H1 (cell line): ENCODE measurements at regions not wholly inside any gene's neighbourhood (a gene's known extent, or its start where the extent isn't known, plus 50 kb on each side); places are given as distances from the start of the nearest gene placed in this dataset.

Source experiments
- CTCF ChIA-PET: fragments of 300-600 bp; sonication (Branson Sonifier 250); formaldehyde crosslinking; loops from one replicate; lab custom pipeline; 2021; ENCODE audit not compliant: partially characterized antibody; lab: Charles Lee
- POLR2A ChIA-PET: fragments of 300-600 bp; sonication (Branson Sonifier 250); formaldehyde crosslinking; loops from one replicate; lab custom pipeline; 2021; ENCODE audit warnings: inconsistent platforms; ENCODE audit not compliant: partially characterized antibody; lab: Charles Lee
- DNase-seq, 2 experiments: peaks; one replicate each; pipeline versions ENCODE4 v3.0.0 to v3.0.0-alpha.2; 2010 to 2022; ENCODE audit warnings: low spot score in 2 of 2, low read depth in 1 of 2, mixed read lengths in 1 of 2
- FAIRE-seq: peaks from 2 replicates; lab custom pipeline; 2011; peaks lifted over from hg19 to GRCh38; lab: Jason Lieb, UNC
- H2AFZ ChIP-seq: 2 replicates; pipeline ENCODE4 v1.8.1; 2012; ENCODE audit warnings: low read length, inconsistent platforms
- H2AK5ac ChIP-seq: 2 replicates; pipeline ENCODE4 v1.6.1; 2013; ENCODE audit warnings: low read depth, low read length
- H2BK120ac ChIP-seq: replicated peaks from 2 replicates; pipeline ENCODE3; 2013; ENCODE audit warnings: low read depth, low read length, inconsistent platforms
- H2BK12ac ChIP-seq: 2 replicates; pipeline ENCODE4 v1.6.1; 2013; ENCODE audit warnings: low read depth, low read length
- H2BK15ac ChIP-seq: 2 replicates; pipeline ENCODE4 v1.6.1; 2013; ENCODE audit warnings: low read length
- H2BK20ac ChIP-seq: 2 replicates; pipeline ENCODE4 v1.6.1; 2013; ENCODE audit warnings: low read length
- H2BK5ac ChIP-seq: 2 replicates; pipeline ENCODE4 v1.6.1; 2013; ENCODE audit warnings: low read depth, low read length
- H3K14ac ChIP-seq: 2 replicates; pipeline ENCODE4 v1.6.1; 2013; ENCODE audit warnings: inconsistent platforms; ENCODE audit not compliant: insufficient read length
- H3K18ac ChIP-seq: 2 replicates; pipeline ENCODE4 v1.6.1; 2013; ENCODE audit warnings: low read length; ENCODE audit errors: extremely low read depth
- H3K23ac ChIP-seq: 2 replicates; pipeline ENCODE4 v1.6.1; 2013; ENCODE audit warnings: inconsistent platforms; ENCODE audit not compliant: insufficient read length
- H3K23me2 ChIP-seq: 2 replicates; pipeline ENCODE4 v1.6.1; 2013; ENCODE audit warnings: low read depth, low read length
- H3K27ac ChIP-seq: 2 replicates; pipeline ENCODE4 v1.6.1; 2011; ENCODE audit warnings: low read depth, low read length, inconsistent platforms
- H3K27me3 ChIP-seq, 4 experiments: replicated peaks in 1 of 4; 1 replicate in 1 of 4; 2 replicates in 3 of 4; pipeline versions ENCODE4 v1.6.1 to v1.8.1; 2011 to 2013; ENCODE audit warnings: low read length in 3 of 4, mild to moderate bottlenecking in 3 of 4, inconsistent platforms in 2 of 4, mixed read lengths in 2 of 4, moderate library complexity in 1 of 4; ENCODE audit not compliant: control insufficient read depth in 3 of 4, insufficient read depth in 3 of 4; ENCODE audit errors: extremely low read depth in 1 of 4
- H3K36me3 ChIP-seq, 4 experiments: 2 replicates each; pipeline versions ENCODE4 v1.6.1 to v1.8.1; 2011 to 2013; ENCODE audit warnings: mild to moderate bottlenecking in 4 of 4, low read length in 3 of 4, moderate library complexity in 2 of 4, control low read depth in 1 of 4, inconsistent platforms in 1 of 4; ENCODE audit not compliant: insufficient read depth in 4 of 4, control insufficient read depth in 2 of 4
- H3K4ac ChIP-seq: replicated peaks from 2 replicates; pipeline ENCODE3; 2013; ENCODE audit warnings: low read length, low read depth, mixed read lengths, inconsistent platforms; ENCODE audit not compliant: insufficient read length
- H3K4me1 ChIP-seq, 4 experiments: replicated peaks in 1 of 4; 1 replicate in 1 of 4; 2 replicates in 3 of 4; pipeline versions ENCODE4 v1.6.1 to v1.8.1; 2011 to 2013; ENCODE audit warnings: low read length in 3 of 4, inconsistent platforms in 2 of 4, mixed read lengths in 1 of 4; ENCODE audit not compliant: insufficient read depth in 4 of 4, control insufficient read depth in 3 of 4
- H3K4me2 ChIP-seq, 2 experiments: 2 replicates each; pipeline versions ENCODE4 v1.6.1 to v1.8.1; 2011 to 2013; ENCODE audit warnings: low read depth in 2 of 2, low read length in 2 of 2, control low read depth in 1 of 2, inconsistent platforms in 1 of 2, mild to moderate bottlenecking in 1 of 2; ENCODE audit not compliant: insufficient read depth in 1 of 2
- H3K4me3 ChIP-seq, 4 experiments: fragments of 200-600, 300-600 bp in 1 of 4; sonication (generic), shearing (Covaris generic), sonication (Bioruptor Twin) in 1 of 4; 2 replicates each; pipeline versions ENCODE4 v1.5.1 to v1.8.1; 2011 to 2016; ENCODE audit warnings: low read length in 4 of 4, low read depth in 3 of 4, control low read depth in 2 of 4, inconsistent platforms in 2 of 4, mild to moderate bottlenecking in 2 of 4, mixed read lengths in 1 of 4, moderate library complexity in 1 of 4; ENCODE audit not compliant: insufficient read depth in 2 of 4; ENCODE audit errors: extremely low read depth in 1 of 4
- H3K56ac ChIP-seq: replicated peaks from 2 replicates; pipeline ENCODE3; 2013; ENCODE audit warnings: low read depth, mild to moderate bottlenecking, mixed read lengths, low read length, inconsistent platforms; ENCODE audit not compliant: insufficient read length
- H3K79me1 ChIP-seq: 2 replicates; pipeline ENCODE4 v1.6.1; 2013; ENCODE audit warnings: low read depth, low read length, control low read depth
- H3K79me2 ChIP-seq, 2 experiments: 2 replicates each; pipeline versions ENCODE4 v1.6.1 to v1.8.1; 2012 to 2013; ENCODE audit warnings: low read length in 2 of 2, mild to moderate bottlenecking in 2 of 2, inconsistent platforms in 1 of 2; ENCODE audit not compliant: insufficient read depth in 2 of 2, control insufficient read depth in 1 of 2
- H3K9ac ChIP-seq, 4 experiments: replicated peaks in 1 of 4; 1 replicate in 1 of 4; 2 replicates in 3 of 4; pipeline versions ENCODE4 v1.6.1 to v1.8.1; 2011 to 2013; ENCODE audit warnings: low read depth in 3 of 4, low read length in 3 of 4, control low read depth in 2 of 4, mild to moderate bottlenecking in 2 of 4, moderate library complexity in 2 of 4, inconsistent platforms in 1 of 4; ENCODE audit errors: extremely low read depth in 1 of 4
- H3K9me3 ChIP-seq, 2 experiments: 2 replicates each; pipeline versions ENCODE4 v1.6.1 to v1.8.1; 2012 to 2013; ENCODE audit warnings: mild to moderate bottlenecking in 2 of 2, moderate library complexity in 2 of 2, control low read depth in 1 of 2, inconsistent platforms in 1 of 2, low read depth in 1 of 2, low read length in 1 of 2, mixed read lengths in 1 of 2; ENCODE audit not compliant: insufficient read depth in 2 of 2
- H4K20me1 ChIP-seq, 2 experiments: replicated peaks in 1 of 2; 2 replicates each; pipeline versions ENCODE3 to v1.8.1; 2011 to 2013; ENCODE audit warnings: inconsistent platforms in 2 of 2, low read length in 2 of 2, mild to moderate bottlenecking in 1 of 2; ENCODE audit not compliant: insufficient read depth in 2 of 2, control insufficient read depth in 1 of 2
- H4K5ac ChIP-seq: 2 replicates; pipeline ENCODE4 v1.6.1; 2013; ENCODE audit warnings: low read length, low read depth, mixed read lengths, inconsistent platforms; ENCODE audit not compliant: insufficient read length
- H4K8ac ChIP-seq: 2 replicates; pipeline ENCODE4 v1.8.0; 2013; ENCODE audit warnings: mild to moderate bottlenecking, moderate library complexity, low read length, inconsistent platforms; ENCODE audit not compliant: insufficient read depth; ENCODE audit errors: extremely low read depth
- H4K91ac ChIP-seq: replicated peaks from 2 replicates; pipeline ENCODE3; 2013; ENCODE audit warnings: low read length, mixed read lengths, inconsistent platforms; ENCODE audit not compliant: insufficient read length
- BCL11A ChIP-seq, 2 experiments: IDR thresholded peaks; one replicate each; pipeline ENCODE4 v1.6.1; 2011; ENCODE audit warnings: low read depth in 2 of 2, low read length in 2 of 2, mild to moderate bottlenecking in 2 of 2
- PHF8 ChIP-seq: fragments of 200-600 bp; sonication (generic); conservative IDR thresholded peaks from 2 replicates; pipeline ENCODE4 v1.7.1; 2012; ENCODE audit warnings: low read depth, mild to moderate bottlenecking, inconsistent platforms, low read length, moderate library complexity
- RFX5 ChIP-seq: IDR thresholded peaks from 2 replicates; pipeline ENCODE4 v1.6.1; 2011; ENCODE audit warnings: low read depth, low read length, improper control_type of control experiment, borderline replicate concordance
- RXRA ChIP-seq: IDR thresholded peaks from 2 replicates; pipeline ENCODE4 v1.6.1; 2011; ENCODE audit warnings: low read depth, mild to moderate bottlenecking, low read length, moderate library complexity; ENCODE audit not compliant: insufficient read depth
- SRF ChIP-seq: IDR thresholded peaks from 2 replicates; pipeline ENCODE4 v1.6.1; 2011; ENCODE audit warnings: mild to moderate bottlenecking, low read depth, low read length, moderate library complexity
- TAF1 ChIP-seq: IDR thresholded peaks from 2 replicates; pipeline ENCODE4 v1.6.1; 2011; ENCODE audit warnings: mild to moderate bottlenecking, low read depth, low read length
- TAF7 ChIP-seq: optimal IDR thresholded peaks from 2 replicates; pipeline ENCODE3; 2011; ENCODE audit warnings: low read depth, mild to moderate bottlenecking, inconsistent platforms, low read length, moderate library complexity, borderline replicate concordance
- ZNF274 ChIP-seq: IDR thresholded peaks from 2 replicates; pipeline ENCODE4 v1.7.0; 2012; ENCODE audit warnings: low read length, borderline replicate concordance; ENCODE audit errors: extremely low read depth
- WGBS, 2 experiments: shearing (Covaris generic) in 1 of 2; methylation state at CpG; one replicate each; pipeline versions ENCODE4 v1.1.6 to v1.1.7; 2013 to 2015; ENCODE audit warnings: low lambda C conversion rate in 2 of 2, mixed read lengths in 2 of 2, inconsistent platforms in 1 of 2, low coverage in 1 of 2, missing lambda C conversion rate in 1 of 2; ENCODE audit not compliant: insufficient replicate concordance in 2 of 2, insufficient coverage in 1 of 2, insufficient read length in 1 of 2; ENCODE audit errors: extremely low coverage in 1 of 2, missing lambda C conversion rate in 1 of 2; 5-methylcytosine and 5-hydroxymethylcytosine counted together
- TF ChIP-seq, protein P1 (sequence below): IDR thresholded peaks from 2 replicates; pipeline ENCODE4 v1.6.1; 2012; ENCODE audit warnings: inconsistent platforms

DNA sequence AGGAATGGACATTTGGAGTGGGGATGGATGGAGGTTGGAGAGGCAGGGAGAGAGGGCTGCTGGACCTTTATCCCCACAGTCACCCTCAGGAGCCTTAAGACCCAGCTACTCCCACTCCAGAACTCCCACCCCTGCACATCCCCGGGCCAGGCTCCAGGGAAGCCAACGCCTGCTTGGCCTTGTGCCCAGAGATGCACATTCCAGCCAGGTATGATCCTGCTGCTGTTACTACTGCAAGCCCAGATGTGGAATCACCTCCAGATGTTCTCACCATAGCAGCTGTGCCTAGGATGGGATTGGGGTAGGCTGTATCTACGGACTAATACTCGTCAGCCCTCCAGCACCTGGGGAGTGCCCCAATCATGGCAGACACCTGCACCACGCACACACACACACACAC lies 71.7 kb downstream of the ZFP36L2 start:
- Histone ChIP-seq H3K79me1 (no peaks in the 10 kb centered on the region), H2BK15ac (0 out of 2 replicates have a peak overlapping the region, but pooled peaks have one; percentile 18), H4K91ac (no peak overlapping the region), H4K20me1 (peaks cover 0 to 1% of the 10 kb centered on the region in 2 experiments), H3K4ac (no peak overlapping the region), H3K79me2 (no peaks in the 10 kb centered on the region), H3K23me2 (peaks cover 5% of the 10 kb centered on the region; the same call in 1 of the 2 replicates), H3K4me3 (no peak overlapping the region), H3K18ac (no peak overlapping the region), H4K5ac (no peak overlapping the region), H3K9me3 (no peaks in the 10 kb centered on the region), H3K27ac (no peak overlapping the region), H3K23ac (no peak overlapping the region), H4K8ac (no peak overlapping the region), H2BK120ac (no peak overlapping the region), H3K56ac (no peak overlapping the region), H2BK5ac (no peak overlapping the region), H2AFZ (no peak overlapping the region), H2BK20ac (no peak overlapping the region), H3K27me3 (peaks cover 0 to 2% (median 0%) of the 10 kb centered on the region in 4 experiments; a peak in 1 of 7 replicates), H3K14ac (no peak overlapping the region), H3K9ac (no peak overlapping the region), H2AK5ac (no peak overlapping the region), H3K4me2 (no peak overlapping the region), H3K4me1 (peaks cover 0 to 29% (median 14%) of the 10 kb centered on the region in 4 experiments; a peak in 6 of 7 replicates), H2BK12ac (0 out of 2 replicates have a peak overlapping the region, but pooled peaks have one; percentile 27), H3K36me3 (no peaks in the 10 kb centered on the region)
- TF ChIP-seq PHF8, result no peak
- TF ChIP-seq SRF, result no peak
- TF ChIP-seq BCL11A (IDR thresholded peaks at IDR 0.05; ENCODE audit: low read depth in 2 of 2, low read length in 2 of 2), result no peak
- no peak for TF ChIP-seq RFX5
- no peak for TF ChIP-seq RXRA
- no peak for TF ChIP-seq TAF7
- no peak for TF ChIP-seq TAF1
- TF ChIP-seq ZNF274, result no peak
- TF ChIP-seq, protein P1, sequence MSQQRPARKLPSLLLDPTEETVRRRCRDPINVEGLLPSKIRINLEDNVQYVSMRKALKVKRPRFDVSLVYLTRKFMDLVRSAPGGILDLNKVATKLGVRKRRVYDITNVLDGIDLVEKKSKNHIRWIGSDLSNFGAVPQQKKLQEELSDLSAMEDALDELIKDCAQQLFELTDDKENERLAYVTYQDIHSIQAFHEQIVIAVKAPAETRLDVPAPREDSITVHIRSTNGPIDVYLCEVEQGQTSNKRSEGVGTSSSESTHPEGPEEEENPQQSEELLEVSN, result no peak
- DNase-seq (no peak), FAIRE-seq (no peak)
- WGBS, 2 experiments, result 84% methylated on average over 5 of the region's 5 CpGs; no CpG with 5 or more reads in 1 of the 2 experiments
- ChIA-PET CTCF (no interaction called here), POLR2A (no interaction called here)
